Transverse colon (tissue), 3 donors: ENCODE measurements at regions not wholly inside any gene's neighbourhood (a gene's known extent, or its start where the extent isn't known, plus 50 kb on each side); places are given as distances from the start of the nearest gene placed in this dataset.

Source experiments
- EP300 ChIP-seq: sonication (generic); formaldehyde crosslinking; IDR thresholded peaks from one replicate; pipeline ENCODE4 v1.6.1; 2017; ENCODE audit warnings: antibody characterized with exemption, low read depth
- POLR2A ChIP-seq: fragments of 450-650 bp; IDR thresholded peaks from one replicate; pipeline ENCODE4 v1.6.1; 2016; ENCODE audit warnings: antibody characterized with exemption, mild to moderate bottlenecking, moderate library complexity
- TF ChIP-seq, protein P1 (sequence below), 5 experiments: fragments of 200-600 bp in 3 of 5; fragments of 450-650 bp in 2 of 5; sonication (generic) in 3 of 5; IDR thresholded peaks; 1 replicate in 2 of 5; 2 replicates in 3 of 5; pipeline ENCODE4 v1.5.1; 2016 to 2017; ENCODE audit warnings: antibody characterized with exemption in 5 of 5, inconsistent platforms in 3 of 5, mild to moderate bottlenecking in 2 of 5, moderate library complexity in 1 of 5

DNA sequence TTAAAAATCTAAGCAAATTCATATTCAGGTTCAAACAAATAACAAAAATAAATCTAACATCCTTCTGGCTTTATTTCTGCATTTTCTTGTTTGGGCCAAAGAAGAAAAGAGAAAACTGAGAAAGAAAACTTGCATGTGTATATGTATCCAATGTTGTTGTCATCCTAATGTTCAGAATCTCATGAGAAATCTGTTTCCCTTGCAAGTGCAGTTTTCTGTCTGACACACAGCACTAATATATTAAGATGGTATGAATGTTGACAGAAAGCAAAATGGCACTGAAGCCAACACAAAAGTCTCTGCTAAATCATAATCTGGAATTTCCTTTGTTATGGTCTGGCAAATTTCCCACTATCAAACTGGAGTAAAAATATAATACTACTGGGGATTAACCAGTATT lies 235.9 kb downstream of the HGF start:
- TF ChIP-seq, protein P1, sequence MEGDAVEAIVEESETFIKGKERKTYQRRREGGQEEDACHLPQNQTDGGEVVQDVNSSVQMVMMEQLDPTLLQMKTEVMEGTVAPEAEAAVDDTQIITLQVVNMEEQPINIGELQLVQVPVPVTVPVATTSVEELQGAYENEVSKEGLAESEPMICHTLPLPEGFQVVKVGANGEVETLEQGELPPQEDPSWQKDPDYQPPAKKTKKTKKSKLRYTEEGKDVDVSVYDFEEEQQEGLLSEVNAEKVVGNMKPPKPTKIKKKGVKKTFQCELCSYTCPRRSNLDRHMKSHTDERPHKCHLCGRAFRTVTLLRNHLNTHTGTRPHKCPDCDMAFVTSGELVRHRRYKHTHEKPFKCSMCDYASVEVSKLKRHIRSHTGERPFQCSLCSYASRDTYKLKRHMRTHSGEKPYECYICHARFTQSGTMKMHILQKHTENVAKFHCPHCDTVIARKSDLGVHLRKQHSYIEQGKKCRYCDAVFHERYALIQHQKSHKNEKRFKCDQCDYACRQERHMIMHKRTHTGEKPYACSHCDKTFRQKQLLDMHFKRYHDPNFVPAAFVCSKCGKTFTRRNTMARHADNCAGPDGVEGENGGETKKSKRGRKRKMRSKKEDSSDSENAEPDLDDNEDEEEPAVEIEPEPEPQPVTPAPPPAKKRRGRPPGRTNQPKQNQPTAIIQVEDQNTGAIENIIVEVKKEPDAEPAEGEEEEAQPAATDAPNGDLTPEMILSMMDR (IDR thresholded peaks at IDR 0.05) = no peak
- no peak for TF ChIP-seq EP300
- no peak for TF ChIP-seq POLR2A
